ENCODE measurements at regions not wholly inside any gene's neighbourhood (a gene's known extent, or its start where the extent isn't known, plus 50 kb on each side); places are given as distances from the start of the nearest gene placed in this dataset.

DNA sequence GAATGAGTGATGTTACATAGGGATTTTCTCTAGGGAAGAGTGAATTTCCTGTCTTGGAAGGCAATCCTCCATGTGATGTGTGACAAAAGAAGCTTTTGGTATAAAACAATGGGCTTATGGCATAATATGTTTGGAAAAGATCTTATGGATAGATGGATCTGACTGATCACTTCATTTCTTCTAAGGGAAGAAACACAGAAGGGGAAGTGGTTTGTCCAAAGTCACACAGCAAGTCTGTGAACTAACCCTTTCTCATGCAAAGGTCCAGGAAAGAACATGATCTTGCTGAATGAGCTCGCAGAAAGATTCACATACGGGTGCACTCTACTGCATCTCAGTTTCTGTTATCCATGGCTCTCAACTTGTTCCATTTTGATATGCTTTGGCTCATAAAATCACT, 575.9 kb upstream of the JAG1 start:
- no peak for DNase-seq (ENCODE audit: low read depth, low spot score)

GRCh38 chr20:11252447-11252846, 578.6 kb upstream of the JAG1 start:
- no peak for DNase-seq (ENCODE audit: low read depth, low spot score)
- no peak overlapping the region for H3K27ac ChIP-seq

More for the DNA sequence above, 575.9 kb upstream of the JAG1 start:
- no peak overlapping the region for H3K27ac ChIP-seq

DNA sequence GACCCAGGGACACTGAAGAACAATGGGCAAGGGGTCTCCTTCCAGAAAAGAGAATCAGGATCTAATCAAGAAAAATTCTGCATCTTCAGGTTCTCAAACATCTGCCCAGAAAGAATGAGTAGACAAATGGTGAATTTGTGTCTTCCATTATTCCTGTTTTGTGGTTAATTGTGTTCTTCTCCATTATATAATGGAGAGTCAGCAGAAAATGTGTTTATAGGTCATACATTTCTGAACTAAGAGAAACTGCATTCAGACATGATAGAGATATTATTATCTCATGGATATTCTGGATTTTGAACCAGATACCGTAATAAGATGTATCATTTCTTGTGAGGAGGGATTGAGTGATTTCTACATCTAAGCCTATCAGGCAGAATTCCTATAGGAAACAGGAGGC, 581.7 kb upstream of the JAG1 start:
- DNase-seq (ENCODE audit: low read depth, low spot score): no peak

DNA sequence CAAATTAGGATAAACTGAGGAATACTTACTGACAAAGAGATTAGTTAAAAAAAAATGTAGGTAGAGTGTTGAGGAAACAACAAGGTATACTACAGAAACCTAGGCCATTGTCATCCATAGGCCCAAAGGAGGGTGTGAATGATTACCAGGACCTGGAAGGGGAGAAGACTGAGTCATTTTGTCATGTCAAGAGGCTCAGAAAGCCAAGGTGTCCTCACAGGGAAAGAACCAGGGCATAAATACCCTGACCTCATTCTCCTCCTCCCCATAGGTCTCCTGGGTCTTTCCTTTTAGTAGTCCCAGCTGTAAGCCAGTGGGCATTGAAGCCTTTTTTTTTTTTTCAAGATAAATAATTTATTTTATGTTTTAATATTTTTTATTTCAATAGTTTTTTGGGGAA, 582.1 kb upstream of the JAG1 start:
- no peak overlapping the region for H3K27ac ChIP-seq
- DNase-seq (ENCODE audit: low read depth, low spot score): no peak

More for the DNA sequence above, 581.7 kb upstream of the JAG1 start:
- no peak overlapping the region for H3K27ac ChIP-seq

- no peak for DNase-seq (ENCODE audit: low read depth, low spot score)
- no peak overlapping the region for H3K27ac ChIP-seq
Measured at GRCh38 chr20:11260611-11261010, 586.8 kb upstream of the JAG1 start.

DNA sequence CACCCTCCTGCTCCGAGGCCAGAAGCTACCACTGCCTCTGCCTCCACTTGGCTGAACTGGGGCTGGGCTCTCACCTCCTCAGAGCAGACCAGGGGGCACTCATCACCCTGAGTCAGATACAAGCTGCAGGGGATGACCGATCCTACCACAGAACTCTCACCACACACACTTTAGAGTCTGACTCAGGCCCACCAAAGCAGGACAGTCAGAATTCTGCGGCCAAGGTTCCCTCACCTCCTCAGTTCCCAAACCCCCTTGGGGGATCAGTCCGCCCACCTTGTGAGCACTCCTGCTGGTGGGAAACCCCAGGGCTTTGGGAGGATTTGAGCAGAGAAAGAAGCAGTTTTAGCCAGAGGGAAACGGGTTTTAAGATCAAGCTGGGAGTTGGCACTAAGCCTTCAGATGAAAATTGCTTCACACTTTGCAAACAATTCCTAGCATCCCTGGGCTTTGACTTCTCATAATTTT, 587.8 kb upstream of the JAG1 start:
- H3K27ac ChIP-seq: no peak overlapping the region
- DNase-seq (ENCODE audit: low read depth, low spot score): no peak

DNA sequence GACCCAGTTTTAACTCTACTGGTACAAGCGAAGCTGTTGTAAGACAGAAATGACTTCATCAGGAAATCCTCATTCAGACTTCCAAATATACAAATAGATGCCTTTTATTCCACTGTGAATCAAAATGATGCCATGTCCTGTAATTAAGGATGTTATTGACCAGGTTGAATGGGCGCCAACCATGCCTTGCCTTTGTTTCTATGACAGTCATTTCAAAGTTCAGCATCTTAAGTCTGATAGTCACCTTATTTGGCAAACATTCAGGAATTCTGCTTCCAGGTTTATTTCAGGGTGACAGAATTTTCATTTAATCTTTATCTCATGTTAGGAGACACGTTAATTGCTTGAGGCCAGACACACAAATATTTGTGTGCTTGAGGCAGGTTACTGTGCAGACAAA, 592.8 kb upstream of the JAG1 start:
- peak overlapping the region; percentile 90 for H3K27ac ChIP-seq
- DNase-seq (ENCODE audit: low read depth, low spot score): no peak

DNA sequence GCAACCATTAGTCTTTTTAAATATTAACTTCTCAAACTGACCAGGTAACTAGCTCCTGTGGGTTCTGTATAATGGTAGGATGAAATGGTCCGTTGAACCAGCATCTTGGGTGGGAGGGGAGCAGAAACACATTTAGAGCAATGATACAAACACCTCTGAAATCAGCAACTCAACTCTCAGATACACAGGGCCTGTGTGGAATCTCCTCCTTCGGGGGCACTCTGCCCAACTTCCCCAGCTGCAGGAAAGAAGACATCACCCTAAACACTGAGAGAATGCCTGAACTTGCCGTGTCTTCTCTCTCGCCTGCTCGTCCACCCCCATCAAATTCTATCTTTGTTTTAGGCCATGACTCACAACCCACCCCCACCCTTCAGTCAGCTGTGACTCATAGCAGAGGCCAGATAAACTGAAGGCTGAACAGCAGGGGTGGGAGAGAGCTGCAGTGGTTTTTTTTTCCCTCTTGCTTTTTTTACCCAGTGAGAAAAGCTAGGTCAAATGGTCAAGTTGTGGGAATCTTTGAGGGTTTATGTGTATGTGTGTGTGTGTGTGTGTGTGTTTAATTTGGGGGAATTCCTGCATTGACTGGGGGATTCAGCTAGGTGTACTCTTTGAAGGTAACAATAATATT, 593.4 kb upstream of the JAG1 start:
- H3K27ac ChIP-seq: peak overlapping the region; percentile 90
- DNase-seq (ENCODE audit: low read depth, low spot score): peak; percentile 79

DNA sequence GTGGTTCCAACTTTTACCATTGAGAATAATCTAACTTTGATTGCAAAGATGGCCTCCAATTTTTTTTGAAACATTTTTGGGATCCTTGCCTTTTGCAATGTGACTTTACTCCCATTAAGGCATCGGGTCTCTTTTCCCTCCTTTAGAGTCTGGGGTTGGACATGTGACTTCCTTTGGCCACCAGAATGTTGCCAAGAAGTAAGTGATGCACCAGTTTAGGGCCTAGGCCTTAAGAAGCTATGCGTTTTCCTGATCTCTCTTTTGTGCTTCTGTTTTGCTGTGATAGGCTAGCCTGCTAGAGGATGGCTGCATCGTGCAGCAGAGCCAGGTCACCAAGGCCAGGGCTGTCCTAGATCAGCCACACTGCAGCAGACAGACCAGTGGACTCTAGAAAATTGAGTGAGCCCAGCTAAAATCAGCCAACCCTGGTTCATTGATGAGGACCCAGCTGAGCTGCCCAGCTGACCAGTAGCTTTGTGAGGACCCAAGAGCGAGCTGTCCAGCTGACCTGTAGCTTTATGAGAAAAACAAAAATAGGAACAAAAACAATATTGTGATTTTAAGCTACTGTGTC, 594.0 kb upstream of the JAG1 start:
- DNase-seq (ENCODE audit: low read depth, low spot score): no peak
- H3K27ac ChIP-seq: peak overlapping the region; percentile 90

GRCh38 chr20:11270566-11270965, 596.8 kb upstream of the JAG1 start:
- DNase-seq (ENCODE audit: low read depth, low spot score): no peak
- H3K27ac ChIP-seq: no peak overlapping the region

- H3K27ac ChIP-seq: no peak overlapping the region
- DNase-seq (ENCODE audit: low read depth, low spot score): no peak
Measured at GRCh38 chr20:11271319-11271718, 597.5 kb upstream of the JAG1 start.

DNA sequence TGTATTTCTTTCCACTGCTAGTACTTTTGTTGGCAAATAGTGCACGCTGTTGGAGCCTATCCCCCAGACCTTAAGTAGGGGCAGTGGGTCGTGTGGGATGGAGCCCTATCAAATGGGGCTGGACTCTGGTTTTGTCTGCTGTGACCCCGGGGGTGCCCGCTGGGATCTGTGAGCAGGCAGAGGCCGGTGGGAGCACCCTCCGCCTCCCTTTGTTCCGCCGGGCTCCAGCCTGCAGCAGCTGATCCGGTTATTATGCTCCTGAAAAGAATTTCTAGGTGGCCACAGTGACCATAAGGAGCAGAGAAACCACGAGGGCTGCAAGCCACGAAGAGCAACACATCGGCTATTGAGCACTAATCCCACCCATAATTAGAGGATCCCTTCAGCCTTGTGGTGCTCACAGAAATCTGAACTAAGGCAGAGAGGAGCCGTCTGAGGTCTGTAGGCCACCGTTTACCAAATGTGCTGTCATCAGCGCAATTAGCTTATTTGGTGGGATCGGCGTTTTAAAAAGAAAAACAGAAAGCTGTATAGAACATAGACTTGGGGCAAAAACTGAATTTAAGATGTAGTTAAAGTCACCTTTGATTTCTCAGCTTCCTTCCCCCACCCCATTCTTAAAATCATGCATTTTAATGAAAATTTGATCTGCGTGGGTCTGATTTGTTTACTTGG, 598.3 kb upstream of the JAG1 start:
- H3K27ac ChIP-seq: no peak overlapping the region

GRCh38 chr20:11274141-11274594, 600.4 kb upstream of the JAG1 start:
- H3K27ac ChIP-seq: no peak overlapping the region
- no peak for DNase-seq (ENCODE audit: low read depth, low spot score)

More for the DNA sequence above, 598.3 kb upstream of the JAG1 start:
- no peak for DNase-seq (ENCODE audit: low read depth, low spot score)

GRCh38 chr20:11275740-11276139, 601.9 kb upstream of the JAG1 start:
- H3K27ac ChIP-seq: no peak overlapping the region
- no peak for DNase-seq (ENCODE audit: low read depth, low spot score)

- no peak for DNase-seq (ENCODE audit: low read depth, low spot score)
- no peak overlapping the region for H3K27ac ChIP-seq
Measured at GRCh38 chr20:11277170-11277569, 603.4 kb upstream of the JAG1 start.

DNA sequence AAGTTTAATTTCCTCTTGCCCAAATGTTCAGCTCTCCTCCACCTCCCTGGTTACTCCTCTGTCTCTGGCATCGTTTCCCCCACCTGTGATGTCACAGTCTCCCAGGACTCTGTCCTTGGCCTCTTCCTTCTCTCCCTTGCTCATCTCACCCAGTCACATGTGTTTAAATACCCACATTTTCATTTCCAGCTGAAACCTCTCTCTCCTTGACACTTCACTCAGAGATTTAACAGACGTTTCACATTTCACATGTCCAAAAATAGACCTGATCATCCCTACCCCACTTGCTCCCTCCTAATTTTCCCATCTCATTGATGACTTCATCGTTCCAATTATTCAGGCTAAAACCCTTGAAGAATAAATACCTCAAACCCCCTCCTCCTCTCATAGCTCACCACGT, 604.1 kb upstream of the JAG1 start:
- no peak for DNase-seq (ENCODE audit: low read depth, low spot score)

DNA sequence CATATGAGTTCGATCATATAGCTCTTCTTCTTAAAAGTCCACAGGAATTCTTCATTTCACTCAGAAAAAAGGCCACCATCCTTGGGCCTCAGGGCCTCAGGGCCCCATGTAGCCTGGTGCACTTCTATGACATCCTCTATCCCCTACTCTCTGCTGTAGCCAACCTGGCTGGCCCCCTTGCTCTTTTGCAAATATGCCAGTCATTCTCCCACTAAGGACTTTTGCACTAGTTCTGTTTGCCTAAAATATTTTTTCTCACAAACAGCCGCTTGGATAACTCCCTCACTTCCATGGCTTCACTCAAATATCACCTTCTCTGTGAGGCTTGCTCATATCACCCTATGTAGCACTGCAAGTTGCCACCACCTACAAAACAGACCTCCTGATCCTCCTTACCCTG, 604.7 kb upstream of the JAG1 start:
- no peak for DNase-seq (ENCODE audit: low read depth, low spot score)
- no peak overlapping the region for H3K27ac ChIP-seq

More for the DNA sequence above, 604.1 kb upstream of the JAG1 start:
- no peak overlapping the region for H3K27ac ChIP-seq

DNA sequence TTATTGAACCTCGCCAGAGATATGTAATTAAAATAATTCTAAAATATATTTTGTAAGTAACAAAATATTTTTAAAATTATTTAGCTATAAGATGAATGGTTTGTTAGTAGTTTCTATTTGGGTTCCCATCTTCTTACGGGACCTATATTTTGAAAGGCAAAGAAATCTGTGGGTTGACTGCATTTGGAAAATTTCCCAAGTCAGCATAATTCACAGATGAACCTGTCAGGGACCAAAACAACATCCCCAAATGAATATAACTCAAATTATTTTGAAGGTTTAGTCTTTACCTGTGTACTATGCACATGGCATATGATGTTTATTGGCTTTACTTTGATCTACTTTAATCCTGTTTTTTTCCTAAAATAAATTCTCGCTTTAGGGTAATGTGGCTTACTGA, 607.4 kb upstream of the JAG1 start:
- no peak overlapping the region for H3K27ac ChIP-seq

DNA sequence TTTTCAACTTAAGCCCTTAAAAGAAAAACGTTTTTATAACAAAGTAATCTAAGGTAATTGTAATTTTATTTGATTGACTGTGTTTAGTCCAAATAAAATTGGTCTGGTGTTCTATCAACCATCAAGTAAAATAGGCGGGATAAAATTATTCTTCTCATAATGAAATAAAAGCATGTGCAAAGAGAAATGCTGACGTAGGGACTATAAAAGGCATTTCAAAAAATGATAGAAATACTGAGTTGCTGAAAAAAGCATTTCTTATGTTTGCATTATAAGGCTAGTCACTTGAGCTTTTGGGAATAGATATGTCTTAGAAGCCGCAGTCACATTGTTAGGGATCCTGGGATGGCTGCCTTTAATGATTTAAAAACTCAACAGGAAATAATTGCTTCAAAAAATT, 608.0 kb upstream of the JAG1 start:
- no peak overlapping the region for H3K27ac ChIP-seq
- no peak for DNase-seq (ENCODE audit: low read depth, low spot score)

More for the DNA sequence above, 607.4 kb upstream of the JAG1 start:
- no peak for DNase-seq (ENCODE audit: low read depth, low spot score)

GRCh38 chr20:11287126-11287525, 613.3 kb upstream of the JAG1 start:
- DNase-seq (ENCODE audit: low read depth, low spot score): no peak

DNA sequence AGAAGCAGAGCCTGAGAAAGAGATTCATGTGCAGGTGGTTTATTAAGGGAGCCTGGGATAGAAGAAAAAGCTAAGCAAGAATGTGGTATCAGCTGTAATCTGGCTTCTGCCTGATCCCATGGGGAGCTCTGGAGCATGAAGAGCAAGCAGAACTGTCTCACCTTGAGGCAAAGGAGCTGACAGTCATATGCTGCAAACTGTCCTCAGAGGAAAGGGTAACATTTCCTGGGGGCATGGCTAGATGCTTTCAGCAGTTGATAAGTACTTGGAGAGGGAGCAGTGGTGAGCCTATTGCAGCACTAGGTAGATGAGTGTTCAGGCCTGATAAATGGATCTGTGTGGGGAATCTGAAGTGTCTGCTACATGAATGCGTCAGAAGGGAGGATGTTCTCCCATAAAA, 621.5 kb upstream of the BTBD3 start:
- DNase-seq (ENCODE audit: low read depth, low spot score): no peak
- no peak overlapping the region for H3K27ac ChIP-seq

More at GRCh38 chr20:11287126-11287525, 613.3 kb upstream of the JAG1 start:
- no peak overlapping the region for H3K27ac ChIP-seq

All from epithelial cell of prostate (primary cell).